Adrenal gland (tissue), 9 donors: ENCODE measurements at regions not wholly inside any gene's neighbourhood (a gene's known extent, or its start where the extent isn't known, plus 50 kb on each side); places are given as distances from the start of the nearest gene placed in this dataset.

Experiments used
- DNase-seq, 7 donors: peaks; one replicate each; pipeline ENCODE4 v3.0.0-alpha.2; 2019 to 2020
- H3K27ac ChIP-seq, 5 donors: fragments of 200-600 bp; sonication (generic) in 4 of 5; 1 replicate in 3 of 5; 2 replicates in 2 of 5; pipeline versions ENCODE4 v1.5.1 to v1.8.0; 2016 to 2020; ENCODE audit warnings: mild to moderate bottlenecking in 1 of 5
- H3K27me3 ChIP-seq: fragments of 200-600 bp; 2 replicates; pipeline ENCODE4 v1.8.0; 2021
- H3K36me3 ChIP-seq, 2 donors: fragments of 200-600 bp; replicated peaks in 1 of 2; 1 replicate in 1 of 2; 2 replicates in 1 of 2; pipeline versions ENCODE4 v1.5.1 to v1.8.0; 2018 to 2022
- H3K4me1 ChIP-seq, 2 donors: fragments of 200-600 bp; replicated peaks in 1 of 2; 1 replicate in 1 of 2; 2 replicates in 1 of 2; pipeline versions ENCODE4 v1.5.1 to v1.8.0; 2018 to 2021
- H3K4me3 ChIP-seq, 4 donors: fragments of 200-600 bp; sonication (generic) in 3 of 4; one replicate each; pipeline ENCODE4 v1.5.1; 2016 to 2018
- H3K9me3 ChIP-seq, 3 donors: fragments of 200-600 bp; sonication (generic) in 1 of 3; replicated peaks in 1 of 3; 1 replicate in 2 of 3; 2 replicates in 1 of 3; pipeline versions ENCODE4 v1.5.1 to v1.8.0; 2016 to 2021
- POLR2A ChIP-seq, 2 donors: fragments of 450-650 bp; IDR thresholded peaks; one replicate each; pipeline ENCODE4 v1.6.1; 2017; ENCODE audit warnings: antibody characterized with exemption in 2 of 2, mild to moderate bottlenecking in 2 of 2, moderate library complexity in 1 of 2
- WGBS, 4 donors: extraction: QIAGEN DNeasy Blood & Tissue Kit in 2 of 4; methylation state at CpG; one replicate each; pipeline versions ENCODE4 v1.1.5 to v1.1.7; 2013 to 2017; 5-methylcytosine and 5-hydroxymethylcytosine counted together
- intact Hi-C, 2 donors: fragments of 100-400 bp; cut with DNase I; formaldehyde crosslinking; loops; one replicate each; pipeline versions ENCODE4 v1.14.1 to v1.15.0; 2022 to 2023
- TF ChIP-seq, protein P1 (sequence below), 6 experiments: fragments of 450-650 bp in 4 of 6; fragments of 200-600 bp in 2 of 6; sonication (generic) in 1 of 6; IDR thresholded peaks; 1 replicate in 5 of 6; 2 replicates in 1 of 6; pipeline versions ENCODE4 v1.5.1 to v1.8.0; 2016 to 2021; ENCODE audit warnings: antibody characterized with exemption in 6 of 6, mild to moderate bottlenecking in 2 of 6, moderate library complexity in 1 of 6
- donor health status: healthy with polysubstance abuse.
- donor health status: Bipolar disorder and iron deficiency.
- donor health status: DM: yes; HTN: yes; CAD: no.
- donor health status: DM: no; HTN: no; CAD: no.
- donor health status: DM: no; HTN: no; CAD: no.

DNA sequence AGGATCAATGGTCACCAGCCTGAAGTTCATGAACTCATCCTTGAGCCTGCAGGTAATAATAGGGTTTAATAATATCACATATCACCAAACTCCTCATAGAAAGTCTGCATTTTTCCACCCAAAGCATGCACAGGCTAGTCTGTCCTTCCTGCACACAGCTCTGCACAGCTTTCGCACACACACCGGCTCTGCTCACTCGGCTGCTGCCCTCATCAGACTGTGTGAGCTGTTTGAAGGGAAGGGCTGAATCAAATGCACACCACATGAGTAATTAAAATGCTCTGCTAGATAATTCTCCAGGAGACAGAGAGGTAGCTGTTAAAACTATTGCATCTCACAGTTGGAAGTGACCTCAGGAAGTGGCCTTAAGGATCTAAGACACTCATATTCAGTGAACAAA lies 108.4 kb upstream of the YPEL5 start:
- H3K36me3 ChIP-seq, result no peaks in the 10 kb centered on the region
- WGBS, 4 donors, result 73 to 95% (median 84%) methylated on average over 3 of the region's 3 CpGs
- H3K9me3 ChIP-seq, result no peaks in the 10 kb centered on the region
- DNase-seq, result no peak
- intact Hi-C loops, result no loop called here
- TF ChIP-seq, protein P1, sequence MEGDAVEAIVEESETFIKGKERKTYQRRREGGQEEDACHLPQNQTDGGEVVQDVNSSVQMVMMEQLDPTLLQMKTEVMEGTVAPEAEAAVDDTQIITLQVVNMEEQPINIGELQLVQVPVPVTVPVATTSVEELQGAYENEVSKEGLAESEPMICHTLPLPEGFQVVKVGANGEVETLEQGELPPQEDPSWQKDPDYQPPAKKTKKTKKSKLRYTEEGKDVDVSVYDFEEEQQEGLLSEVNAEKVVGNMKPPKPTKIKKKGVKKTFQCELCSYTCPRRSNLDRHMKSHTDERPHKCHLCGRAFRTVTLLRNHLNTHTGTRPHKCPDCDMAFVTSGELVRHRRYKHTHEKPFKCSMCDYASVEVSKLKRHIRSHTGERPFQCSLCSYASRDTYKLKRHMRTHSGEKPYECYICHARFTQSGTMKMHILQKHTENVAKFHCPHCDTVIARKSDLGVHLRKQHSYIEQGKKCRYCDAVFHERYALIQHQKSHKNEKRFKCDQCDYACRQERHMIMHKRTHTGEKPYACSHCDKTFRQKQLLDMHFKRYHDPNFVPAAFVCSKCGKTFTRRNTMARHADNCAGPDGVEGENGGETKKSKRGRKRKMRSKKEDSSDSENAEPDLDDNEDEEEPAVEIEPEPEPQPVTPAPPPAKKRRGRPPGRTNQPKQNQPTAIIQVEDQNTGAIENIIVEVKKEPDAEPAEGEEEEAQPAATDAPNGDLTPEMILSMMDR (IDR thresholded peaks at IDR 0.05), result no peak
- no peak for TF ChIP-seq POLR2A (IDR thresholded peaks at IDR 0.05)
- no peak overlapping the region for H3K27ac ChIP-seq
- no peaks in the 10 kb centered on the region for H3K4me1 ChIP-seq
- H3K4me3 ChIP-seq, result no peak overlapping the region
- no peaks in the 10 kb centered on the region for H3K27me3 ChIP-seq

DNA sequence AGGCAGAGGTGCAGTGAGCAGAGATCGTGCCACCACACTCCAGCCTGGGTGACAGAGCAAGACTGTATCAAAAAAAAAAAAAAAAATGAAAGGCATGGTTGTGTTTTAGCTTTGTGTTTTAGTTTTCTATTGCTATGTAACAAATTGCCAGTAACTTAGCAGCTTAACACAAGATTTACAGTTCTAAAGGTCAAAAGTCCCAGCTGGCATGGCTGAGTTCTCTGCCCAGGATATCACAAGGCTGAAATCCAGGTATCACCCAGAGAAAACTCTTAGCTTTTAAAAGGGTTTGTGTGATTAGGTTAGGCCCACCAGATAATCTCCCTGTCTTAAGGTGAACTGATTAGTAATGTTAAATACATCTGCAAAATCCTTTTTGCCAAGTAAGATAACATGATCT lies 107.7 kb upstream of the YPEL5 start:
- Histone ChIP-seq H3K27ac (no peak overlapping the region), H3K36me3 (no peaks in the 10 kb centered on the region), H3K4me3 (no peak overlapping the region), H3K27me3 (no peaks in the 10 kb centered on the region), H3K4me1 (no peaks in the 10 kb centered on the region), H3K9me3 (no peaks in the 10 kb centered on the region)
- intact Hi-C loops, result no loop called here
- 90 to 100% (median 96%) methylated on average over 1 of the region's 1 CpG for WGBS, 4 donors
- DNase-seq, result no peak
- TF ChIP-seq, protein P1 (IDR thresholded peaks at IDR 0.05), result no peak
- TF ChIP-seq POLR2A (IDR thresholded peaks at IDR 0.05), result no peak

DNA sequence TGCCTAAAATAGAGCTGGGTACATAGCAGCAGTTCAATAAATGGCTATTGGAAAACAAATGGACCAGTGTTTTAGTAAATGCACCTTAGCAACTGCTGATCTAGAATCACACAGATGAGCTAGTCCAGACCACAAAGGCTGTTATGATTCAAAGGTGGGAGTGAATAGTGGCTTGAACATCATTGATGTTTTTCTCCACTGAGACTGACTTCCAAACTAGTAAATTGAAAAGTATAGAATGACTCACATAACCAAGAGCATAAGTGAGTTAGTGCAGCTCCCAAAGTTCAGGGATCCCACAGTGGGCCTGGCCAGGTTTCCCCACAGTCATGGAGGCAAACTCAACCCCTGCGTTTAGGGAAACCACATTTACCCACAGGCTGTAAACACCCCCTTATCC lies 106.7 kb upstream of the YPEL5 start:
- H3K27ac ChIP-seq, result no peak overlapping the region
- no peak overlapping the region for H3K4me3 ChIP-seq
- WGBS, 4 donors, result 76 to 100% (median 89%) methylated on average over 1 of the region's 1 CpG
- no peaks in the 10 kb centered on the region for H3K36me3 ChIP-seq
- intact Hi-C loops, result no loop called here
- H3K4me1 ChIP-seq, result no peaks in the 10 kb centered on the region
- H3K27me3 ChIP-seq, result no peaks in the 10 kb centered on the region
- H3K9me3 ChIP-seq, result no peaks in the 10 kb centered on the region
- no peak for DNase-seq
- TF ChIP-seq, protein P1 (IDR thresholded peaks at IDR 0.05), result no peak
- TF ChIP-seq POLR2A (IDR thresholded peaks at IDR 0.05), result no peak

DNA sequence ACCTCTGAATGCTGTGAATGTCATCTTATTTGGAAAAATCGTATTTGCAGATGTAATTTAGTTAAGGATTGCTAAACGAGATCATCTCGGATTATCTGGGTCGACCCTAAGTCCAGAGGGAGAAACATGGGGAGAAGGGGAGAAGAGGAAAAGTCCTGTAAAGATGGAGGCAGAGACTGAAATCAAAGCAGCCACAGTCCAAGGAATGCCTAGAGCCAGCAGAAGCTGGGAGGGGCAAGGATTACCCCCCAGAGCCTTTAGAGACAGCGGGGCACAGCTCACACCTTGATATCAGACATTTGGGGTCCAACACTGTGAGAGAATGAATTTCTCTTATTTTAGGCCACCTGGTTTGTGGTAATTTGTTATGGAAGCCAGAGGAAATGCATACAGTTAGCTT lies 104.9 kb upstream of the YPEL5 start:
- WGBS, 4 donors, result 73 to 79% (median 78%) methylated on average over 5 of the region's 5 CpGs
- intact Hi-C loops, result no loop called here
- no peak overlapping the region for H3K4me3 ChIP-seq
- no peaks in the 10 kb centered on the region for H3K36me3 ChIP-seq
- H3K9me3 ChIP-seq, result no peaks in the 10 kb centered on the region
- no peak for DNase-seq
- no peaks in the 10 kb centered on the region for H3K27me3 ChIP-seq
- no peak overlapping the region for H3K27ac ChIP-seq
- no peaks in the 10 kb centered on the region for H3K4me1 ChIP-seq
- TF ChIP-seq POLR2A (IDR thresholded peaks at IDR 0.05), result no peak
- TF ChIP-seq, protein P1 (IDR thresholded peaks at IDR 0.05), result no peak
